IPS DF 4.7 (cell line): ENCODE measurements at regions not wholly inside any gene's neighbourhood (a gene's known extent, or its start where the extent isn't known, plus 50 kb on each side); places are given as distances from the start of the nearest gene placed in this dataset.

Experiments
- DNase-seq: peaks from one replicate; pipeline ENCODE4 v3.0.0-alpha.2; 2013; ENCODE audit warnings: low spot score; ENCODE audit errors: extremely low read depth

- DNase-seq: no peak
Observed at GRCh38 chr13:44322928-44323327, 50.7 kb upstream of the SERP2 start.

DNA sequence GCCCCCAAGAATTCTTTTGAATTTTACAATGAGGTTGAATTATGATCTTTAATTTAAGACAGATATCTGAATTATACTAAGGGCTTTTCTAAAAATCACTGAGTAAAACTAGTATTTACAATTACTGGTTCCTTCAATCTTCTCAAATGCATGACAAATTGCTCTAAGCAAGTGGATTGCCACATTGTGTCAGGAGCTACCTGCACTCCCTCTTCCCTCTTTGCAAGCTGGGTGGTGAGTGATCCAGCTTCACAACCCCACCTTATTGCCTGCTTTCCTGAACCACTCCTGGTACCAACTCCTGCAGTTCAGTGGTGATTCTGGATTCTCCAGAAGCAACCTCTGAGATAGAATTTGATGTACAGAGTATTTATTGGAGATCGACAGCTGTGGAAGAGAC, 49.9 kb upstream of the SERP2 start:
- no peak for DNase-seq
